Lung (tissue), 11 donors: ENCODE measurements at regions not wholly inside any gene's neighbourhood (a gene's known extent, or its start where the extent isn't known, plus 50 kb on each side); places are given as distances from the start of the nearest gene placed in this dataset.

ENCODE experiments used
- ATAC-seq: fragments of 200-7000 bp; cut with Tn5 transposase; one replicate; pipeline ENCODE4 v1.9.1; 2020; ENCODE audit warnings: moderate number of reproducible peaks; ENCODE audit not compliant: insufficient read depth, low FRiP score
- DNase-seq, 3 donors: peaks; one replicate each; pipeline ENCODE4 v3.0.0-alpha.2; 2013 to 2017
- H3K27ac ChIP-seq, 2 donors: one replicate each; pipeline ENCODE4 v1.5.1; 2013; ENCODE audit warnings: mild to moderate bottlenecking in 2 of 2, moderate library complexity in 2 of 2, control low read depth in 1 of 2, inconsistent platforms in 1 of 2, low read depth in 1 of 2, low read length in 1 of 2
- H3K27me3 ChIP-seq, 3 donors: one replicate each; pipeline ENCODE4 v1.5.1; 2013; ENCODE audit warnings: low read length in 2 of 3; ENCODE audit not compliant: control insufficient read depth in 3 of 3, insufficient read depth in 3 of 3
- H3K36me3 ChIP-seq, 4 donors: one replicate each; pipeline ENCODE4 v1.5.1; 2013; ENCODE audit warnings: low read length in 4 of 4, mild to moderate bottlenecking in 1 of 4, moderate library complexity in 1 of 4; ENCODE audit not compliant: control insufficient read depth in 4 of 4, insufficient read depth in 4 of 4
- H3K4me1 ChIP-seq, 5 donors: one replicate each; pipeline ENCODE4 v1.5.1; 2013; ENCODE audit warnings: low read length in 5 of 5, mild to moderate bottlenecking in 2 of 5, moderate library complexity in 1 of 5; ENCODE audit not compliant: control insufficient read depth in 5 of 5, insufficient read depth in 5 of 5
- H3K4me3 ChIP-seq: one replicate; pipeline ENCODE4 v1.5.1; 2013; ENCODE audit warnings: mild to moderate bottlenecking, control low read depth, moderate library complexity
- H3K9ac ChIP-seq, 2 donors: one replicate each; pipeline ENCODE4 v1.5.1; 2013; ENCODE audit warnings: low read length in 2 of 2, control low read depth in 1 of 2; ENCODE audit not compliant: insufficient read depth in 1 of 2
- H3K9me3 ChIP-seq, 4 donors: one replicate each; pipeline ENCODE4 v1.5.1; 2013; ENCODE audit warnings: low read length in 3 of 4, mild to moderate bottlenecking in 1 of 4, moderate library complexity in 1 of 4; ENCODE audit not compliant: control insufficient read depth in 4 of 4, insufficient read depth in 3 of 4
- CTCF ChIP-seq: IDR thresholded peaks from 2 replicates; pipeline ENCODE4 v1.5.1; 2012; ENCODE audit warnings: mild to moderate bottlenecking; ENCODE audit errors: control extremely low read depth, extremely low read depth
- WGBS, 2 donors: extraction: QIAGEN DNeasy Blood & Tissue Kit; methylation state at CpG; one replicate each; pipeline ENCODE4 v1.1.7; 2013; 5-methylcytosine and 5-hydroxymethylcytosine counted together
- donor health status: control.
- donor health status: control.
- donor health status: Bipolar disorder and iron deficiency.
- donor health status: healthy.
- donor health status: DM: yes; HTN: yes; CAD: no.

GRCh38 chr10:60597513-60597912, 180.8 kb upstream of the CDK1 start:
- ATAC-seq, result no peak
- Histone ChIP-seq H3K4me1 (no peaks in the 10 kb centered on the region), H3K9ac (no peak overlapping the region), H3K27ac (no peak overlapping the region), H3K36me3 (no peaks in the 10 kb centered on the region), H3K27me3 (no peaks in the 10 kb centered on the region), H3K9me3 (no peaks in the 10 kb centered on the region), H3K4me3 (no peak overlapping the region)
- 93 to 96% methylated on average over 1 of the region's 1 CpG for WGBS, 2 donors
- no peak for DNase-seq
- no peak for TF ChIP-seq CTCF

DNA sequence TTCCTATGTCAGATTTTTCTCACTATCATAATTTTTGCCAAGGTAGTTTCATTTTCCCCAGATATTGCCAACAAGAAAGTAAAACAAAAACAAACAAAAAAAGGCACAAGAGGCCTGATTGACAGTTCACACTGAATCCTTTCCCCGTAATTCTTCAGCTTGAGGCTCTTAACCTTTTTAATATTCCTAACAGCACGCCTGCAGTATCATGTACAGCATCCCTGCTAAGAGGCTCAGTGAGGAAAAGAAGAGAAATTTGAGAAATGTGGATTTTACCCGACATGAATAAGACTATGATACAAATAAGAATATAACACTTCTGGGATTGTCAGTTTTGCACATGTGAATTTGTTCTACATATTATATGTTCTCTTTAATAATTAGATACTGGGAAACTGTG, 182.4 kb upstream of the CDK1 start:
- DNase-seq, result no peak
- H3K36me3 ChIP-seq, result no peaks in the 10 kb centered on the region
- H3K27ac ChIP-seq, result no peak overlapping the region
- H3K9me3 ChIP-seq, result no peaks in the 10 kb centered on the region
- H3K9ac ChIP-seq, result no peak overlapping the region
- H3K4me3 ChIP-seq, result no peak overlapping the region
- no peak for TF ChIP-seq CTCF
- H3K27me3 ChIP-seq, result no peaks in the 10 kb centered on the region
- 83 to 94% methylated on average over 3 of the region's 3 CpGs for WGBS, 2 donors
- no peak for ATAC-seq
- no peaks in the 10 kb centered on the region for H3K4me1 ChIP-seq

GRCh38 chr10:60594476-60595051, 183.7 kb upstream of the CDK1 start:
- no peak for TF ChIP-seq CTCF
- no peak overlapping the region for H3K27ac ChIP-seq
- ATAC-seq (no peak), DNase-seq (no peak)
- no peak overlapping the region for H3K4me3 ChIP-seq
- H3K27me3 ChIP-seq, result no peaks in the 10 kb centered on the region
- 78 to 90% methylated on average over 1 of the region's 1 CpG for WGBS, 2 donors
- no peak overlapping the region for H3K9ac ChIP-seq
- H3K4me1 ChIP-seq, result no peaks in the 10 kb centered on the region
- H3K9me3 ChIP-seq, result no peaks in the 10 kb centered on the region
- H3K36me3 ChIP-seq, result no peaks in the 10 kb centered on the region

DNA sequence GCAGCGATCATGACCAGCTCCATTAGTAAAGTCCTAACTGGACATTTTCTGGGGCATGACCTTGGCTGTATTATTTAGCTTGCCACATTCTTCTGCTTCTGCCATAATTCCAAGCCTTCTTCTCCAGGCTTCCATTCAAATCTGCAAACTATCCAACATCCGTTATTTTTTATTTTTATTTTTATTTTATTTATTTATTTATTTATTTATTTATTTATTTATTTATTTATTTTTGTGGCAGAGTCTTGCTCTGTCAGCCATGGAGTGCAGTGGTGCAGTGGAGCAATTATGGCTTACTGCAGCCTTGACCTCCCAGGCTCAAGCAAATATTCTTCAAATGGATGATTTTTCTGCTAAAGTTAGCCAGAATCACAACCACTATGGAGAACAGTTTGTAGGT, 187.2 kb upstream of the CDK1 start:
- no peaks in the 10 kb centered on the region for H3K4me1 ChIP-seq
- H3K9ac ChIP-seq, result no peak overlapping the region
- H3K27me3 ChIP-seq, result no peaks in the 10 kb centered on the region
- DNase-seq (no peak), ATAC-seq (no peak)
- H3K9me3 ChIP-seq, result no peaks in the 10 kb centered on the region
- H3K4me3 ChIP-seq, result no peak overlapping the region
- H3K27ac ChIP-seq, result no peak overlapping the region
- no peaks in the 10 kb centered on the region for H3K36me3 ChIP-seq
- TF ChIP-seq CTCF, result no peak
- WGBS, 2 donors, result 98 to 100% methylated on average over 2 of the region's 2 CpGs
